Daoy (cell line): ENCODE measurements at regions not wholly inside any gene's neighbourhood (a gene's known extent, or its start where the extent isn't known, plus 50 kb on each side); places are given as distances from the start of the nearest gene placed in this dataset.
"Not testable (repeated sequence)": the region's sequence is repeated elsewhere in the genome, so short reads cannot be mapped to it uniquely, and the experiment has no call there.

Experiments used
- DNase-seq: peaks from one replicate; pipeline ENCODE4 v3.0.0-alpha.2; 2015; ENCODE audit warnings: low read depth

- DNase-seq: no peak
Observed at GRCh38 chr15:79492065-79492464, 59.9 kb downstream of the MINAR1 start.

GRCh38 chr15:79494384-79494909 is 62.3 kb downstream of the MINAR1 start:
- DNase-seq: no peak

GRCh38 chr15:79494963-79495755 is 63.0 kb downstream of the MINAR1 start:
- no peak for DNase-seq

GRCh38 chr15:79495775-79496174 is 63.6 kb downstream of the MINAR1 start:
- DNase-seq: no peak

GRCh38 chr15:79496838-79497237 is 64.7 kb downstream of the MINAR1 start:
- DNase-seq: no peak

- no peak for DNase-seq
Observed at GRCh38 chr15:79501086-79501485, 69.0 kb downstream of the MINAR1 start.

GRCh38 chr15:79505956-79506355 is 73.8 kb downstream of the MINAR1 start:
- no peak for DNase-seq

- DNase-seq: not testable (repeated sequence)
Observed at GRCh38 chr15:79512844-79513243, 80.7 kb downstream of the MINAR1 start.

- no peak for DNase-seq
Observed at GRCh38 chr15:79513417-79513816, 81.3 kb downstream of the MINAR1 start.

- no peak for DNase-seq
Observed at GRCh38 chr15:79513940-79514339, 81.8 kb downstream of the MINAR1 start.

GRCh38 chr15:79515300-79516027 is 83.3 kb downstream of the MINAR1 start:
- DNase-seq: no peak

GRCh38 chr15:79516155-79516554 is 84.0 kb downstream of the MINAR1 start:
- no peak for DNase-seq

GRCh38 chr15:79516646-79517045 is 84.5 kb downstream of the MINAR1 start:
- DNase-seq: no peak

GRCh38 chr15:79519628-79520027 is 87.5 kb downstream of the MINAR1 start:
- DNase-seq: no peak

GRCh38 chr15:79520654-79521053 is 88.5 kb downstream of the MINAR1 start:
- no peak for DNase-seq

GRCh38 chr15:79522656-79523055 is 90.5 kb downstream of the MINAR1 start:
- DNase-seq: no peak

- no peak for DNase-seq
Observed at GRCh38 chr15:79523266-79523665, 91.1 kb downstream of the MINAR1 start.

- DNase-seq: no peak
Observed at GRCh38 chr15:79524531-79524930, 92.4 kb downstream of the MINAR1 start.

- DNase-seq: no peak
Observed at GRCh38 chr15:79526376-79526775, 94.2 kb downstream of the MINAR1 start.

GRCh38 chr15:79527821-79528220 is 95.7 kb downstream of the MINAR1 start:
- no peak for DNase-seq

- DNase-seq: no peak
Observed at GRCh38 chr15:79529157-79529785, 97.1 kb downstream of the MINAR1 start.

GRCh38 chr15:79535536-79535935 is 103.4 kb downstream of the MINAR1 start:
- no peak for DNase-seq

- DNase-seq: no peak
Observed at GRCh38 chr15:79538527-79538926, 106.4 kb downstream of the MINAR1 start.
